GM18502 (cell line): ENCODE measurements at regions not wholly inside any gene's neighbourhood (a gene's known extent, or its start where the extent isn't known, plus 50 kb on each side); places are given as distances from the start of the nearest gene placed in this dataset.
"Not testable (repeated sequence)": the region's sequence is repeated elsewhere in the genome, so short reads cannot be mapped to it uniquely, and the experiment has no call there.

ENCODE experiments used
- ATAC-seq: cut with Tn5 transposase; IDR thresholded peaks from one replicate; pipeline ENCODE4 v1.9.1; 2021; ENCODE audit warnings: mild to moderate bottlenecking; ENCODE audit not compliant: unreplicated experiment, poor library complexity

- no peak for ATAC-seq
These were observed 186.1 kb downstream of the UNC5CL start for GRCh38 chr6:40852779-40853373.

GRCh38 chr6:40849546-40849945, 189.5 kb downstream of the UNC5CL start:
- ATAC-seq = no peak

GRCh38 chr6:40848868-40849514, 190.0 kb downstream of the UNC5CL start:
- ATAC-seq = no peak

GRCh38 chr6:40848038-40848437, 191.0 kb downstream of the UNC5CL start:
- no peak for ATAC-seq

GRCh38 chr6:40845553-40845952, 193.5 kb downstream of the UNC5CL start:
- ATAC-seq = no peak

GRCh38 chr6:40844246-40844645, 194.8 kb downstream of the UNC5CL start:
- ATAC-seq = no peak

- no peak for ATAC-seq
These were observed 197.3 kb downstream of the UNC5CL start for GRCh38 chr6:40841721-40842120.

GRCh38 chr6:40832691-40833090, 206.3 kb downstream of the UNC5CL start:
- ATAC-seq = no peak

GRCh38 chr6:40831381-40831780, 207.6 kb downstream of the UNC5CL start:
- no peak for ATAC-seq

GRCh38 chr6:40825102-40825501, 213.9 kb downstream of the UNC5CL start:
- ATAC-seq = no peak

GRCh38 chr6:40823917-40824891, 214.8 kb downstream of the UNC5CL start:
- ATAC-seq = not testable (repeated sequence)

GRCh38 chr6:40822619-40823018, 216.4 kb downstream of the UNC5CL start:
- ATAC-seq = no peak

GRCh38 chr6:40819182-40819834, 219.7 kb downstream of the UNC5CL start:
- ATAC-seq = no peak

GRCh38 chr6:40817369-40817768, 221.7 kb downstream of the UNC5CL start:
- ATAC-seq = no peak

- no peak for ATAC-seq
These were observed 222.4 kb downstream of the UNC5CL start for GRCh38 chr6:40816601-40817000.

GRCh38 chr6:40815731-40816130, 223.3 kb downstream of the UNC5CL start:
- ATAC-seq = no peak

- ATAC-seq = no peak
These were observed 223.0 kb upstream of the LRFN2 start for GRCh38 chr6:40810171-40810570.

- ATAC-seq = no peak
These were observed 222.5 kb upstream of the LRFN2 start for GRCh38 chr6:40809627-40810026.

- ATAC-seq = no peak
These were observed 220.3 kb upstream of the LRFN2 start for GRCh38 chr6:40807484-40807883.

GRCh38 chr6:40806256-40806864, 219.2 kb upstream of the LRFN2 start:
- no peak for ATAC-seq
